ENCODE measurements at regions not wholly inside any gene's neighbourhood (a gene's known extent, or its start where the extent isn't known, plus 50 kb on each side); places are given as distances from the start of the nearest gene placed in this dataset.

- no peak for FAIRE-seq
Observed at GRCh38 chr12:24027352-24027751, 77.9 kb upstream of the SOX5 start.

GRCh38 chr12:24025153-24025798, 75.8 kb upstream of the SOX5 start:
- FAIRE-seq, result no peak

GRCh38 chr12:24023081-24023480, 73.6 kb upstream of the SOX5 start:
- no peak for FAIRE-seq

GRCh38 chr12:24021164-24021502, 71.7 kb upstream of the SOX5 start:
- no peak for FAIRE-seq

GRCh38 chr12:24020397-24021163, 71.1 kb upstream of the SOX5 start:
- no peak for FAIRE-seq

GRCh38 chr12:24015833-24016160, 66.3 kb upstream of the SOX5 start:
- FAIRE-seq, result no peak

GRCh38 chr12:24014915-24015832, 65.7 kb upstream of the SOX5 start:
- FAIRE-seq, result no peak

- FAIRE-seq, result no peak
Observed at GRCh38 chr12:24014240-24014639, 64.8 kb upstream of the SOX5 start.

GRCh38 chr12:24012528-24012927, 63.1 kb upstream of the SOX5 start:
- FAIRE-seq, result no peak

GRCh38 chr12:24011927-24012507, 62.5 kb upstream of the SOX5 start:
- FAIRE-seq, result no peak

- FAIRE-seq, result no peak
Observed at GRCh38 chr12:24008166-24008565, 58.7 kb upstream of the SOX5 start.

Measured in islet of Langerhans (tissue), 1 donor.